GM12891 (cell line): ENCODE measurements at regions not wholly inside any gene's neighbourhood (a gene's known extent, or its start where the extent isn't known, plus 50 kb on each side); places are given as distances from the start of the nearest gene placed in this dataset.

Experiments used
- DNase-seq: peaks from one replicate; pipeline ENCODE4 v3.0.0; 2011; ENCODE audit warnings: low spot score; ENCODE audit not compliant: insufficient read length
- FAIRE-seq: peaks from 2 replicates; lab custom pipeline; 2011; peaks lifted over from hg19 to GRCh38; lab: Jason Lieb, UNC
- PAX5 ChIP-seq: IDR thresholded peaks from 2 replicates; pipeline ENCODE4 v1.6.1; 2011; ENCODE audit warnings: low read length, moderate library complexity, mild to moderate bottlenecking; ENCODE audit not compliant: insufficient read depth, severe bottlenecking
- POLR2A ChIP-seq: IDR thresholded peaks from 2 replicates; pipeline ENCODE4 v1.6.1; 2011; ENCODE audit warnings: low read depth, low read length, control low read depth
- POLR2AphosphoS5 ChIP-seq: IDR thresholded peaks from 2 replicates; pipeline ENCODE4 v1.6.1; 2011; ENCODE audit warnings: low read depth, low read length, control low read depth
- POU2F2 ChIP-seq: IDR thresholded peaks from 2 replicates; pipeline ENCODE4 v1.6.1; 2011; ENCODE audit warnings: low read depth, mild to moderate bottlenecking, control low read depth, low read length, moderate library complexity
- SPI1 ChIP-seq: IDR thresholded peaks from 2 replicates; pipeline ENCODE4 v1.6.1; 2011; ENCODE audit warnings: low read depth, low read length, control low read depth
- TAF1 ChIP-seq: IDR thresholded peaks from 2 replicates; pipeline ENCODE4 v1.6.1; 2011; ENCODE audit warnings: low read depth, low read length, control low read depth

GRCh38 chr1:222233444-222234158, 314.3 kb downstream of the HHIPL2 start:
- FAIRE-seq (no peak), DNase-seq (no peak)
- no peak for TF ChIP-seq POLR2AphosphoS5
- TF ChIP-seq POLR2A, result no peak
- no peak for TF ChIP-seq PAX5
- TF ChIP-seq POU2F2, result no peak
- TF ChIP-seq TAF1, result no peak
- no peak for TF ChIP-seq SPI1

- FAIRE-seq, result no peak
- DNase-seq, result no peak
- TF ChIP-seq POU2F2 (no peak), SPI1 (no peak), POLR2A (no peak), POLR2AphosphoS5 (no peak), TAF1 (no peak), PAX5 (no peak)
Observed at GRCh38 chr1:222232842-222233241, 315.1 kb downstream of the HHIPL2 start.

- FAIRE-seq, result no peak
- DNase-seq, result no peak
- TF ChIP-seq PAX5, result no peak
- TF ChIP-seq POLR2A, result no peak
- TF ChIP-seq SPI1, result no peak
Observed at GRCh38 chr1:222229672-222230312, 318.1 kb downstream of the HHIPL2 start.

- FAIRE-seq, result no peak
- no peak for DNase-seq
- TF ChIP-seq SPI1, result no peak
- no peak for TF ChIP-seq PAX5
- TF ChIP-seq POLR2AphosphoS5, result no peak
- no peak for TF ChIP-seq POLR2A
- no peak for TF ChIP-seq TAF1
- TF ChIP-seq POU2F2, result no peak
Observed at GRCh38 chr1:222225316-222225691, 322.6 kb downstream of the HHIPL2 start.

GRCh38 chr1:222224636-222225315, 323.1 kb downstream of the HHIPL2 start:
- no peak for DNase-seq
- no peak for FAIRE-seq
- TF ChIP-seq SPI1 (no peak), PAX5 (no peak), POLR2A (no peak), POU2F2 (no peak)

GRCh38 chr1:222224156-222224555, 323.7 kb downstream of the HHIPL2 start:
- no peak for DNase-seq
- FAIRE-seq, result no peak
- TF ChIP-seq POU2F2 (no peak), PAX5 (no peak), TAF1 (no peak), POLR2A (no peak), SPI1 (no peak), POLR2AphosphoS5 (no peak)

GRCh38 chr1:222223010-222223409, 324.9 kb downstream of the HHIPL2 start:
- FAIRE-seq (no peak), DNase-seq (no peak)
- TF ChIP-seq POU2F2 (no peak), PAX5 (no peak), POLR2A (no peak), TAF1 (no peak), SPI1 (no peak), POLR2AphosphoS5 (no peak)

GRCh38 chr1:222216255-222216754, 331.6 kb downstream of the HHIPL2 start:
- no peak for TF ChIP-seq POU2F2
- no peak for TF ChIP-seq TAF1
- TF ChIP-seq SPI1, result no peak
- no peak for TF ChIP-seq PAX5
- no peak for TF ChIP-seq POLR2A
- no peak for TF ChIP-seq POLR2AphosphoS5
- FAIRE-seq (no peak), DNase-seq (no peak)

GRCh38 chr1:222210776-222211175, 337.1 kb downstream of the HHIPL2 start:
- FAIRE-seq (no peak), DNase-seq (no peak)
- TF ChIP-seq PAX5, result no peak
- TF ChIP-seq TAF1, result no peak
- no peak for TF ChIP-seq POU2F2
- TF ChIP-seq SPI1, result no peak
- no peak for TF ChIP-seq POLR2AphosphoS5
- no peak for TF ChIP-seq POLR2A
